ENCODE measurements at regions not wholly inside any gene's neighbourhood (a gene's known extent, or its start where the extent isn't known, plus 50 kb on each side); places are given as distances from the start of the nearest gene placed in this dataset.

GRCh38 chr9:135339378-135339973 lies 140.1 kb upstream of the PPP1R26 start:
- ATAC-seq (no peak), DNase-seq (ENCODE audit: missing footprints) (peak; percentile 53)
- intact Hi-C loops (cut with DNase I) = no loop called here

GRCh38 chr9:135340143-135340655 lies 139.4 kb upstream of the PPP1R26 start:
- intact Hi-C loops (cut with DNase I) = no loop called here
- ATAC-seq = no peak
- no peak for DNase-seq (ENCODE audit: missing footprints)

- intact Hi-C loops (cut with DNase I) = no loop called here
- peak; percentile 55 for DNase-seq (ENCODE audit: missing footprints)
- ATAC-seq = no peak
These were observed 138.7 kb upstream of the PPP1R26 start for GRCh38 chr9:135340726-135341475.

GRCh38 chr9:135341612-135342169 lies 137.9 kb upstream of the PPP1R26 start:
- intact Hi-C loops (cut with DNase I) = no loop called here
- DNase-seq (ENCODE audit: missing footprints) = peak; percentile 53
- ATAC-seq = no peak

- intact Hi-C loops (cut with DNase I) = no loop called here
- DNase-seq (ENCODE audit: missing footprints) = no peak
- no peak for ATAC-seq
These were observed 137.1 kb upstream of the PPP1R26 start for GRCh38 chr9:135342206-135343130.

- intact Hi-C loops (cut with DNase I) = no loop called here
- DNase-seq (ENCODE audit: missing footprints) = no peak
- no peak for ATAC-seq
These were observed 136.4 kb upstream of the PPP1R26 start for GRCh38 chr9:135343136-135343535.

- ATAC-seq (peak; percentile 62), DNase-seq (ENCODE audit: missing footprints) (peak; percentile 81)
- intact Hi-C loops (cut with DNase I) = loop anchor here (1.0 kb wide), 1 partner anchor 258 kb away; no protein-coding TSS in a partner anchor
These were observed 135.6 kb upstream of the PPP1R26 start for GRCh38 chr9:135343837-135344522.

GRCh38 chr9:135344523-135344901 lies 135.1 kb upstream of the PPP1R26 start:
- intact Hi-C loops (cut with DNase I) = loop anchor here (1.0 kb wide), 1 partner anchor 258 kb away; no protein-coding TSS in a partner anchor
- no peak for ATAC-seq
- no peak for DNase-seq (ENCODE audit: missing footprints)

- DNase-seq (ENCODE audit: missing footprints) (peak; percentile 34), ATAC-seq (no peak)
- intact Hi-C loops (cut with DNase I) = loop anchor here (1.0 kb wide), 1 partner anchor 259 kb away; no protein-coding TSS in a partner anchor
These were observed 134.6 kb upstream of the PPP1R26 start for GRCh38 chr9:135344915-135345500.

GRCh38 chr9:135345775-135346433 lies 133.7 kb upstream of the PPP1R26 start:
- DNase-seq (ENCODE audit: missing footprints) (peak; percentile 21), ATAC-seq (no peak)
- intact Hi-C loops (cut with DNase I) = no loop called here

GRCh38 chr9:135346438-135347050 lies 133.0 kb upstream of the PPP1R26 start:
- ATAC-seq = no peak
- peak; percentile 28 for DNase-seq (ENCODE audit: missing footprints)

GRCh38 chr9:135347461-135347860 lies 132.1 kb upstream of the PPP1R26 start:
- ATAC-seq (no peak), DNase-seq (ENCODE audit: missing footprints) (no peak)
- intact Hi-C loops (cut with DNase I) = no loop called here

More at GRCh38 chr9:135346438-135347050, 133.0 kb upstream of the PPP1R26 start:
- intact Hi-C loops (cut with DNase I) = no loop called here

- intact Hi-C loops (cut with DNase I) = no loop called here
- ATAC-seq (no peak), DNase-seq (ENCODE audit: missing footprints) (peak; percentile 55)
These were observed 131.3 kb upstream of the PPP1R26 start for GRCh38 chr9:135348076-135348787.

GRCh38 chr9:135348788-135349150 lies 130.8 kb upstream of the PPP1R26 start:
- no peak for DNase-seq (ENCODE audit: missing footprints)
- intact Hi-C loops (cut with DNase I) = no loop called here

GRCh38 chr9:135349212-135350002 lies 130.2 kb upstream of the PPP1R26 start:
- intact Hi-C loops (cut with DNase I) = no loop called here
- ATAC-seq (no peak), DNase-seq (ENCODE audit: missing footprints) (peak; percentile 18)

More at GRCh38 chr9:135348788-135349150, 130.8 kb upstream of the PPP1R26 start:
- ATAC-seq = no peak

GRCh38 chr9:135350003-135350315 lies 129.6 kb upstream of the PPP1R26 start:
- no peak for ATAC-seq
- intact Hi-C loops (cut with DNase I) = no loop called here
- DNase-seq (ENCODE audit: missing footprints) = peak; percentile 50
